NCI-H1048 (cell line): ENCODE measurements at regions not wholly inside any gene's neighbourhood (a gene's known extent, or its start where the extent isn't known, plus 50 kb on each side); places are given as distances from the start of the nearest gene placed in this dataset.

Experiments
- DNase-seq: peaks from one replicate; lab custom pipeline; 2025; lab: John Stamatoyannopoulos, UW

GRCh38 chr14:21735200-21735599 lies 61.6 kb upstream of the OR4E1 start:
- DNase-seq: no peak

DNA sequence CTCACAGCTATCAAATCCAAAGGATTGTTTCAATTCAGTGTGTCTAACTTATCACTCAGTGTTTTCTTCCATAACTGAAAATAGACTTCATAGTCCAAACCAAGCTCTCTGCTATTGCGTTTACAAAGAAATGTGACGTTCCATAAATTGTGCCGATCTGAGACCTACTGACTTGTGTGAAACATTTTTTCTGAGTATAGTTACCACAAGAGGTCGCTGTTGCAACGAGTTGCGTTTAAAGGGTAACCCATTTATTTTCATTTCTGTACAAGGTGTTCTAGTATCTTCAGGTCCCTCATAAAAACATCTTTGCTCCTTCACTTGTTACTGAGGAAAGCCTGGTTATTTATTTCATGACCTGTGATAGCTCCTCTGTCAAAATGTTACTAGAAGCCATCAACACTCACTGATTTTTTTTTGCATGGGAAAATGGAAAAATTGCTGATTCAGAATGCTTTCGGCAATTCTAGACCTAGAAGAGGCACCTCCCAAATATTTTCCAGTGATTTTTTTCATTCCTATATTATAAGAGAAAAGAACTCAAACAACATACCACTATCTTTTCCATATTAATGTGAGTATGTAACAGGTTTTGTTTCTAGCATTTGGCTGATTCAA lies 60.9 kb upstream of the OR4E1 start:
- peak; percentile 46 for DNase-seq

DNA sequence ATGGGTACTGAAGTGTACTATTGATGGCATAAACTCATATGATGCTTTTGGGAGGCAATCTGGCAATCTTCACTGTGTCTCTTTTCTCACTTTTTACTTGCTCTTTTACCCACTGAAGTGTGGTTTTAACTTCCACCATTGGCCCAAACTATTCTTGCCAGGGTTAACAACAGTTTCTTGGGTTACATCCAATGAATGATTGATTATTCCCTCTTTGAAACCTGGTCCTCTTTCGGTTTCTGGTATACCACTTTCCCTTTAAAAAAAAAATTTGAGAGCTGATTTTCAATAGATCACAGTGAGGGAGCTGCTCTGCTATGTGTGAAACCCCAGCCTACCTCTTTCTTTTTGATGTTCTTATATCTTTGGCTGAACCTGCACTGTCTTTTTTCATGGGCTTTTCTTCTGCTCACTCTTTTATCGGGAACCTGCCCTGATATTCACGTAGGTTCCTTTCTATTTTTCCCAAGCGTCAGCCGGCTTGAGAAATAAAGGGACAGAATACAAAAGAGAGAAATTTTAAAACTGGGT lies 56.1 kb upstream of the OR4E1 start:
- DNase-seq: no peak

DNA sequence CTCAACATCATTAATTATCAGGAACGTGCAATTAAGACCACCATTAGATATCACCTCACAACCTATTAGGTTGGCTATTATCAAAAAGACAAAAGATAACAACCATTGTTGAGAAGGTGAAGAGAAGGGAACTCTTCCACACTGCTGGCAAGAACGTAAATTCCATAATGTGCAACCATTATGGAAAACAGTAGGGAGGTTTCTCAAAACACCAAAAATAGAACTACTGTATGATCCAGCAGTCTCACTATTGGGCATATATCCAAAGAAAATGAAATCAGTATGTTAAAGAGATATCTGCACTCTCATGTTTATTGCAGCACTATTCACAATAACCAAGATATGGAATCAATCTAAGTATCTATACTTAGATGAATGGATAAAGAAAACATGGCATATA lies 51.6 kb upstream of the OR4E1 start:
- no peak for DNase-seq

- DNase-seq: no peak
Observed at GRCh38 chr14:21724090-21724973, 50.7 kb upstream of the OR4E1 start.

GRCh38 chr14:21723431-21724045 lies 49.9 kb upstream of the OR4E1 start:
- DNase-seq: no peak
